Stomach (tissue), 4 donors: ENCODE measurements at regions not wholly inside any gene's neighbourhood (a gene's known extent, or its start where the extent isn't known, plus 50 kb on each side); places are given as distances from the start of the nearest gene placed in this dataset.

ENCODE experiments used
- CTCF ChIP-seq, 7 experiments: fragments of 450-650 bp in 4 of 7; fragments of 200-600 bp in 3 of 7; sonication (generic) in 3 of 7; IDR thresholded peaks; one replicate each; pipeline ENCODE4 v1.5.1; 2016 to 2019; ENCODE audit warnings: antibody characterized with exemption in 7 of 7, control low read depth in 2 of 7, mild to moderate bottlenecking in 1 of 7
- EP300 ChIP-seq: sonication (generic); formaldehyde crosslinking; IDR thresholded peaks from one replicate; pipeline ENCODE4 v1.6.1; 2017; ENCODE audit warnings: antibody characterized with exemption

GRCh38 chr10:1858048-1858447, 120.7 kb upstream of the ADARB2 start:
- TF ChIP-seq CTCF (IDR thresholded peaks at IDR 0.05), result no peak
- TF ChIP-seq EP300, result no peak
